Left colon (tissue), 2 donors: ENCODE measurements at regions not wholly inside any gene's neighbourhood (a gene's known extent, or its start where the extent isn't known, plus 50 kb on each side); places are given as distances from the start of the nearest gene placed in this dataset.
"Not testable (repeated sequence)": the region's sequence is repeated elsewhere in the genome, so short reads cannot be mapped to it uniquely, and the experiment has no call there.

Experiments used
- ATAC-seq: fragments of 200-7000 bp; cut with Tn5 transposase; one replicate; pipeline ENCODE4 v1.9.1; 2020; ENCODE audit warnings: mild to moderate bottlenecking, moderate library complexity
- DNase-seq, 2 donors: peaks; one replicate each; pipeline ENCODE4 v3.0.0-alpha.2; 2020
- intact Hi-C, 2 donors: fragments of 100-400 bp; cut with DNase I in 1 of 2; cut with micrococcal nuclease in 1 of 2; formaldehyde crosslinking; loops; one replicate each; pipeline versions ENCODE4 v1.11.2 to v1.14.0; 2022; cut with DNase I, micrococcal nuclease
- donor health status: DM: no; HTN: no; CAD: no.
- donor health status: DM: yes; HTN: yes; CAD: no.

DNA sequence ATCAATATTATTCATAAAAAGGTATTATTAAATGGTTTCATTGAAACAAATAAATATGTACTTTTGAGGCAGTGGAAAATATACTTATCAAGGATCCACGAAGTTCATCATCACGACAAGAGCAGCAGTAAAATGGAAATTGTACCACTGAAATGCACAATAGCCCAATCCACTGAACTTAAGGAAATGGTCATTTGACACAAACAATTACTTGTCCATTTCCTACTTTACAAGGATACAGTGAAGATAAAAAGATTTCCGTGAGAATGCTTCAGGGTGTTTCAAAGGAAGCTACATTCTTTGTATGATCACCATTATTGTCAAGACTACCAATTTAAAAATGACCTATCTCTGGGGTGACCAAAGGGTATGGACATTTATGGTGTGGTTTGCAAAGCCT lies 210.3 kb downstream of the SYK start:
- DNase-seq, result no peak
- intact Hi-C loops, result no loop called here

DNA sequence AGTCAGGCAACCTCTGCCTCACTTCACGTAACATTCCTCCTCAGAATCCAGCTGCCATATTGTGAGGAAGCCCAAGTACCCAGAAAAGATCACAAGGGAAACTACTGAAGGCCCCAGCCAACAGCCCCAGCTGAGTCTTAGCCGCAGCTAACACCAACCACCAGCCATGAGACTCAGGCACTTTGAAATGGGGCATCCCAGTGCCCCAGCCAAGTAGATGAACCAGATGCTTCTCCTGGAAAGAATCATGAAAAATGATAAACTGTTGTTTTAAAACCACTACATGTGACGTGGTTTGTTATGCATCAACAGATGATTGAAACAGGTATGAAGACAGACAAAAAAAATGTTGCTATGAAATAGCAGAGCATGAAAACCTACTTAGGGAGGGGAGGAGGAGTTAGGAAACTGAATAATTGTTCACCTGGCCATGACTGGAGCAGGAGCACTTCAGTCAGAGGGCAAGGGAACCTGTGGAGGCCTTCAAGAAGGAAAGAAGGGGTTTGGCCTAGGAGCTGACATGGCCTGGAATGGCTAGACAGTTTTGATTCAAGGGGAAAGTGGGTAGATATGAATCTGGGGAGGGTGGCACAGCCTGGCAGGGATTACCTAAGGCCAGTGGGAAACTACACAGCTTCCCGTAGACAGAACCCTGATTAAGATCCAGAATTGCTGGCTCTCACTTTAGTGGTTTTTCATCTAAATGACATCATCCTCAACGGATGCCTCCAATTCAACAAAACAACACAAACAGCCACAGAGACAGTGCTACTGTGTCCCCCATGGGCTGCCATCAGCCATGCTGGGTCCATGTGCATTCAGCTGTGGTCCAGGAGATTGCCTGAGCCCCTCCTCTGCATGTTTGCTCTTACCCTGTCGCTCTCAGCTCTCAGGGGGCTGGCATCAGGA lies 211.6 kb downstream of the SYK start:
- DNase-seq (no peak), ATAC-seq (no peak)
- intact Hi-C loops, result no loop called here

More for the DNA sequence above, 210.3 kb downstream of the SYK start:
- ATAC-seq, result no peak

DNA sequence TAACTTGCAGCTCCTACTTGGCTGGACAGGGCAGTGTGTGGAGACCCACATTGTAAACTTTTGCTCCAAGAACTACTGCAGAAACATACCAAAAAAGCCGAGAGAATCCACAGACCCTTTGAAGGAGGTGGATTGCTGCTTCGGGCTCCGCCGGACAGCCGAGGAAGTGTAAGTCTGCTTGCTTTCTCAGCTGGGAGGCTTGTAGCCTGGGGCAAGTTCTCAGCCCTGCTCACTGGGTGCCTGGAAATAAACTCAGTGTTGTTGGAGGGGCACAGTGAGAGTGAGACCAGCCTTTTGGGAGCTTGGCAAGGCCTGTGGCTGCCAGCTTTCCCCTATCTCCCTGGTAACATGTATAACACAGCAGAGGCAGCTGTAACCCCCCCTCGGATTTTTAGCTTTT lies 215.6 kb downstream of the SYK start:
- DNase-seq (no peak), ATAC-seq (no peak)
- intact Hi-C loops, result no loop called here

DNA sequence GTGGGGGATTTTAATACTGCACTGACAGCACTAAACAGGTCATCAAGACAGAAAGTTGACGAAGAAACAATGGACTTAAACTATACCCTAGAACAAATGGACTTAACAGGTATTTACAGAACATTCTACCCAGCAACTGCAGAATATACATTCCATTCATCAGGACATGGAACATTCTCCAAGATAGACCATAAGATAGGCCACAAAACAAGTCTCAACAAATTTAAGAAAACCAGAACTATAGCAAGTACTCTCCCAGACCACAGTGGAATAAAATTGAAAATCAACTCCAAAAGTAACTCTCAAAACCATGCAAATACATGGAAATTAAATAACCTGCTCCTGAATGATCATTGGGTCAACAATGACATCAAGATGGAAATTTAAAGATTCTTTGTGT lies 218.3 kb downstream of the SYK start:
- intact Hi-C loops, ATAC-seq, DNase-seq: not testable (repeated sequence)

DNA sequence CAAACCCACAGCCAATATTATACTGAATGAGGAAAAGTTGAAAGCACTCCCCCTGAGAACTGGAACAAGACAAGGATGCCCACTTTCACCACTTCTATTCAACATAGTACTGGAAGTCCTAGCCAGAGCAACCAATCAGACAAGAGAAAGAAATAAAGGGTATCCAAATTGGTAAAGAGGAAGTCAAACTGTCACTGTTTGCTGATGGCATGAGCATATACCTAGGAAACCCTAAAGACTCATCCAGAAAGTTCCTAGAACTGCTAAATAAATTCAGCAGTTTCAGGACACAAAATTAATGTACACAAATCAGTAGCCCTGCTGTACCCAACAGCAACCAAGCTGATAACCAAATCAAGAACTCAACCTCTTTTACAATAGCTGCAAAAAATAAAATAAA lies 220.0 kb downstream of the SYK start:
- DNase-seq, ATAC-seq, intact Hi-C loops: not testable (repeated sequence)

DNA sequence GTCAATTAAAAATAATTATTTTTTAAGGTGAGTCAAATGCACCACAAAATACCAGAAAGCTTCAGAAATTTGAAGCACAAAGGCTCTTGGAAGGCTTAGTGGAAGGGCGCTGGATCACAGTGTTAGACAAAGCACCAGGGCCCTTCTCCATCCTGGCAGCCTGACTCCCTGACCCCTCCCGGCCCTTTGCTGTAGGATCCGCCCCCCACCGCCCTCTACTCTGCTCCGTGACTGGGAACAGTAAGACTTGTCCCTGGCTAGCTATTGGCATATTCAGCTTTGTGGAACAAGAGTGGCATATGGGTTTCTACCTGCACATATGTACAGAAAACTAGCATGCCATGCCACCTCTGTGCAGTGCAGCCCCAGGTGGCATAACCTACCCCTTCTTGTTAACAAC lies 222.1 kb downstream of the SYK start:
- DNase-seq, result no peak
- ATAC-seq, result no peak
- intact Hi-C loops, result no loop called here

DNA sequence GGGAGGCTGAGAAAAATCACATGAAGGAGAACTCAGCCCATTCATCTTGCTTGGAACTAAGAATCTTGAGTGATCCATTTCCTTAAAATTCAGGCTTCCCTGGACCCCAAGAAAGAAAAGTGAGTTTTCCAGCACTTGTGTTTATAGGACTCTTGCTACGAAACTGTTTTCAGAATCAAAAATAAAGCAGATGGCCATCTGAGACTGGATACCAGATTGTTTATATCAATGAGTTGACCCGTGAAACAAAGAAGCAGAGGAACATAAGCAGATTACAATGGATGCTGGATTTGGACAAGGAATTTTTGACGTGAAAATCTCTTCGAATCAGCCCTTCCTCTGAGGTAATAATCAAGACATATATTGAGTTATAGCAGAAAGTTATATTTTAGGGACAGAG lies 223.2 kb downstream of the SYK start:
- intact Hi-C loops, result no loop called here
- DNase-seq (no peak), ATAC-seq (no peak)

DNA sequence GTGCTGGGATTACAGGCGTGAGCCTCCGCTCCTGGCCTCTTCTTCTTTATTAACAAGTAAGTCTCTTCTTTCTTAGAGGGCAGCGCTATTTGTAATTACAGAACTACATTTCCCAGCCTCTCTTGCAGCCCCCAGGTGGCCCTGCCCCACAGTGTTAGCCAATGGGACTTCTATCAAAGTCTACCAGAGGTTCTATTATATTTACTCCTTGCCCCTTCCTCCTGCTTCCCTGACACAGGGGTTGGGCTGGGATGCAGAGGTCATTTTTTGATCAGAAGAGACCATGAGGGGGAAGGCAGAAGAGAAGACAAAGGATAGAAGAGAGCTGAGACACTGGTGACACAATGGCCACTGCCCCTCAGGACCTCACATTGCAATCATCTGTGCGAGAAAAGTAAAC lies 224.2 kb downstream of the SYK start:
- DNase-seq (no peak), ATAC-seq (no peak)
- intact Hi-C loops, result no loop called here

DNA sequence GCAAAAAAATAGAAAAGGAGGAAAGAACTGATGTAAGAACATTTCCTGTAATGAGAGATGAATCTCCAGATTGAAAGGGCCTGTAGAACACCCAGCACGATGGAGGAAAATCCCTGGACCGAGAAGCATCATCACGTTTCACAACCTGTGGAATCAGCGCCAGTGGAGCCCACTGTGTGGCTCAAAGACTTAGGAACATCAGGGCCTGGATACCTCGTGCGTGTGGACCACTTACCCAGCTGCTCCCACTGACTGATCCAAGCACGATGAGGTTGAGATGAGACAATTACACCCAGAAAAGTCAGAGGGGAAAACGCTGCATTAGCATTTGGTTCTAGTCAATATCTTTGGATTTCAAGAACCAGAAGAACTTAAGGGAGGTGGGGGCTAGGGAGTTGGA lies 224.6 kb downstream of the SYK start:
- no peak for ATAC-seq
- intact Hi-C loops, result no loop called here
- no peak for DNase-seq

DNA sequence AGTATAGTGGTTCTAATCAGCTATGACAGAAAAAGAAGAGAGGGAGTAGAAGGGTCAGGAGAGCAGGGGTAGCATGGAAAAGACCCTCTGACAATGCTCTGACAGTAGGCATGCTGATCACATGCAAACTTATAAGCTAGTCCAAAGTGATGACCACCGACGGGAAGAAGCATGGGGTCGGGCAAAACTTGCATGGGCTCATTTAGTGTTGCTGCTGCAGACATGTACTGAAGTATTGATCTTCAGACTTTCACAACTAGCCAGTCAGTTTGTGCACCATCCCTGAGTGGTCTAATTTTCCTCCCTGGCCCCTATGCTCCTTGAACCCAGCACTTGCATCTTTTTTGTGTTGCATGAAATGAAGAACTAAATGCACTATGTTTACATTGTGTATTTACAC lies 225.4 kb downstream of the SYK start:
- DNase-seq (no peak), ATAC-seq (no peak)
- intact Hi-C loops, result no loop called here

DNA sequence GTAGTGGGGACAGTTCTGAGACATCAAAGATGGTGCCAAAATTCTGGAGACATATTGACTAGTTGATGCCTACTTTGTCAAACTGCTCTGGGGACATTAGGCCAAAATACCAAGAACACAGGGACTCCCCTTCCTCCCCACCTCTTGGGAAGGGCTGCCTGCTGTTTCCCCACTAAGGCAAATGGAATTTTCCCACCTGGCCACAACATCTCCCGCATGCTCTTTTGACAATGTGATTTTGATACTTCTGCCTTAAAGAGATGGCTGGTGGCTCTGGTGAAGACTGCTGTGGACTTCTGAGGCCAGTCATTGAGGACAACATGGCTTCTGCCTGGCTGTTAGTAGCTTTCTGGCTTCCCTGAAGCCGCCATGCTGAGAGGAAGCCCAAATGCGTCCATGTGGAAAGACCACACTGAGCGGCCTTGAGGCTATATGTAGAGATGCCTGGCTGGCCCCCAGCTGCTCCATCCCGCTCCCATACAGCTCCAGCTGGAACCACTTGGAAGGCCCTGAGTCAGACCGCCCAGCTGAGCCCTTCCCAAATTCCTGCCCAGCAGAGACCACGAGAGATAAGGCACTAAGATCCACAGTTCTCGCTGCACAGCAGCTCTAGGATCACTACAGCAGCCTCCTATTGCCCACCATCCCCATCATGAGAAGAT lies 226.7 kb downstream of the SYK start:
- intact Hi-C loops, result no loop called here
- ATAC-seq (no peak), DNase-seq (no peak)

DNA sequence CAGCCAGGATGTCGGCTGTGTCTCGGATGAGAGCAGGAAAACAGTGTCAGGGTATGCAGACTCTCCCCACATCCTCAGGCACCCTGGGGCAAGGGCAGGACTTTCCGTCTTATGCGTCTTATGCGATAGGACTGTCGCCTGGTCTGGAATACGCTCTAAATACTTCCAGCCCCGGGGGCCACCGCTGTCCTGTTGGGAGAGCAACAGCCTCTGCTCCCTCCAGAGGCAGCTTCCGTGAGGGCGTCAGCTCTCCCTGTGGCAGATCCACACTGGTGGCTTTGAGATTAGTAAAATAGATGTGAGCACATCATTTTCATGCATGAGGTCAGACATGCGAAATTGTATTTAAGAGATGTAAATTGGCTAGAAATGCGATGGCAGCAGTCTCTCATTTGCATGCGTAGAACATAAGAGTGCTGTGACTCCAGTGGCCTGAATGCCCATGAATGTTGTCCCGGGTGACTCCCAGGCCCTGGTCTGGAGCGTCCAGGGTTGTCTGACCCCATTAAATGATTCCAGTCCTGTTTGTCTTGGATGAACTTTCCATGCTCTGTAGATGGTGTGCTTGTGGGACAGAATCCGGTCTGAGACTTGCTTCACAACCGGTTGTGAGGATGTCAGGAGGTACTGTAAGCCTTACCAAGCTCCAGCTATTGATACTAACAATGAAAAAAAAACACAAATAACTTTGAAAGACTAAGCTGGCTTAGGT lies 228.2 kb downstream of the SYK start:
- intact Hi-C loops, result no loop called here
- ATAC-seq (no peak), DNase-seq (no peak)

DNA sequence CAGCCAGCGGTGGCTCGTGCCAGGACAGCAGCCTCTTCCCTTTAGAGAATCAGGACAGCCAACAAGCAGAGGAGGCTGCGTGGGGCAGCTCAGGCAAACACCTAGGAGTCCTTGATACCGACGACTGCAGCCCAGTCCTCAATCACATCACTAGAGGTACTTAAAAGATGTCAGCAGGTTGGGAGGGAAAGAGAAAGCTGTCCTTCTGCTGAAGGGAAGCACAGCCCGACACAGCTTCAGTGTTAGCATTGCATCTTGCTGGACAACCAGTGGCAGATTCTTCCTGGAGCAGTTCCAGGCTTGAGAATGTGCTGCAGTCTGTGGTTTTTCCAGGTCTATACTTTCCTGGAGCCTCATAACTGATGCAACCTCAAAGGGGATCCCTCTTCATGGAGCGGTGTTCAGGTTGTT lies 230.5 kb downstream of the SYK start:
- DNase-seq (no peak), ATAC-seq (no peak)
- intact Hi-C loops, result no loop called here

DNA sequence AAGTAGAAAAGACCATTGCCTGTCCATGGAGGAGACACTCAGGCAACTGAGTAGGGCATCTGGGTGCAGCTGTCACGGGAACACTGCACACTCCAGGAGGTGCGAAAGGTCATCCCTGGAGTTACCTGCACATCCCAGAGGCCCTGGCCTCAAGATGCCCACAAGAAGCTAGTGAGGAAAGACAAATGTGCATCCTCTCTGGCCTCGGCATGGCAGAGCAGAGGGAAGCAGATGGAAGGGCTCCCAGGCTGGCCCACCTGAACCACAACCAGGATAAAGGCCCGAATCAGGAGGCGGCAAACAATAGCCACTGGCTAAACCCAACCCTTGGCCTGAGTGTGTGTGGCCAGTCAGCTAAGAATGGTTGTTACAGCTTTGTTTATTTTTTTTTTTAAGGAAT lies 231.7 kb downstream of the SYK start:
- DNase-seq (no peak), ATAC-seq (no peak)
- intact Hi-C loops, result no loop called here

DNA sequence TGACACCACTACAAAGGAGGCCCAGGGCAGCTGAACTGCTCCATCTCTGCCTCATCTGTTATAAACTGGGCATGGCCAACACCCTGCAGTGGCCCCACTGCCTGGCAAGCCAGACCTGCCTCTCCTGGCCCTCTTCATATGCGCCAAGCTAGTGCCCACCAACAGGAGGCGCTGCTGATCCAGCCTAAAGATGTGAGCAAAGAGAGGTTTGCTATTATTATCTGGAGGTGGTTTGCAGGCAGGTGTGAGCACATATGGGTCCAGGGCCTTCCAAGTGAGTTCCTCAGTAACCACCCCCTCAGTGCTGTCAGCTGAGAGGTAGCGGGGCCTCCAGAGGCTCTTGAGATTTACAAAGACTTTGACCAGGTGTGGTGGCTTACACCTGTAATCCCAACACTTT lies 232.2 kb downstream of the SYK start:
- intact Hi-C loops, result no loop called here
- DNase-seq, result peak in 1 of 2 donors; percentile 55
- ATAC-seq, result no peak

DNA sequence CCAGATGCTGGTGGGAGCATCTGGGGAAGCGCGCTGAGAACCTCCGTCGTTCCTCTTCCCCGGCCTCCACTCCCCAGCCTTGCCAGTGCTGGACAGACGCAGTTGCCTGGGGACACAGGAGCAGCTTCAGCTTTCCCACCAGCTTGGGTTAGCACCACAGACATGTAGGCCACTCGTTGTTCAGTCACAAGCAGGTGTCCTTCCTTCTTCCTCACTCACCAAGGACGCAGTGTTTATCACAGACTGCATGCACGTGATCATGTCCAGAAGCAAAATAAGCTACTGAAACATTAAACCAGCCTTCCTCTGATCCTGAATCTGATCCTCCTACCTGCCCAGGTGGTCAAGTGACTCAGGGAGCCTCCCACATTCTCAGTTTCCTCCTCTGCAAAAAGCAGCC lies 232.9 kb downstream of the SYK start:
- DNase-seq, result no peak
- intact Hi-C loops, result no loop called here
- ATAC-seq, result no peak

DNA sequence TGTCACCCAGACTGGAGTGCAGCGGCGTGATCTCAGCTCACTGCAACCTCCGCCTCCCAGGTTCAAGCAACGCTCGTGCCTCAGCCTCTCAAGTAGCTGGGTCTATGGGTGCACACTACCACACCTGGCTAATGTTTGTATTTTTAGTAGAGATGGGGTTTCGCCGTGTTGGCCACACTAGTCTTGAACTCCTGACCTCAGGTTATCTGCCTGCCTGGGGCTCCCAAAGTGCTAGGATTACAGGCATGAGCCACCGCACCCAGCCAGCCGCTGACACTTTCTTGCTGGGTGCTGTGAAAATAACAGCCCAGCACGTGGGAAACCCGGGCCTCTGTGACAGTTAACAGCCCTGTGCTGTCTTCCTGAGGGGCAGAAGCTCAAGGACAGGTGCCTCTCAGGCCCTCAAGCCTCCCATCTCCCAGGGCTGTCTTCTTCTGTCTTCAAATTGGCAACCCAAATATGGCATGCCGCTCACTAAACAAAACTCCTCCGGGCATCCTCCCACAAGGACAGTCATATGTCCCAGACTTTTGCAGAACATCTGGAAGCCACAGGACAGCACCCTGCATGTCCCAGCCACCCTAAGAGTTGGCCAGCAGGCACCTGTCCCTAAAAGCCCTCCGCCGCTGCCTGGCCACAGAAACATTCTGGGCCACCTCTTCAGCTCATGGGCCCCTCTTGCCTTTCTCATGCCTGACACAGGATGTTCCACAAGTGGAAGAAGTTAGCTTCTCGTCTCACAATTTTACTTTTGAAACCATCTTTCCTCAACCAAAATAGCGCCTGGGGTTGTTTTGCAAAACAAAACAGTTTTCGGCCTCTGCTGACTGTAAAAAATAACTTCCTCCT lies 233.6 kb downstream of the SYK start:
- intact Hi-C loops, result loop anchor here in 1 of 2 donors (5.0 kb wide), 1 partner anchor 392 kb away; no protein-coding TSS in a partner anchor
- ATAC-seq, result no peak
- no peak for DNase-seq

DNA sequence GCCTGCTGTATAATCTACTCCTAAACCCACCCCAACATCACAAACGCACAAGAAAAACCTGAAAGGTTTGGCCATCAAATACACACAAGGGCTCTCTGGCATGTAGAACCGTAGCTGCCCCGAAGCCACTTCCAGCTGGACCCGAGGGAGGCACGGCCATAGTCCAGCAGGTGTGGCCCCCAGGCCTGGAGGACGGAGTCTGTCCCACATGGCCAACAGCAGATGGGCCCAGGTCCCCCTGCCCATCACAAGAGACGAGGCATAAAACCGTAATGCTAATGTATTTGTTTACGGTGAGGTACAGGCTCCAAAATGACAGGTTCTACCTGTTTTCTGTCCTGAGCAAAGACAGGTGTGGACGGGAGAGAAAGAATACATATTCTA lies 234.2 kb downstream of the SYK start:
- intact Hi-C loops, result loop anchor here in 1 of 2 donors (5.0 kb wide), 1 partner anchor 391 kb away; no protein-coding TSS in a partner anchor
- DNase-seq, result no peak
- no peak for ATAC-seq

DNA sequence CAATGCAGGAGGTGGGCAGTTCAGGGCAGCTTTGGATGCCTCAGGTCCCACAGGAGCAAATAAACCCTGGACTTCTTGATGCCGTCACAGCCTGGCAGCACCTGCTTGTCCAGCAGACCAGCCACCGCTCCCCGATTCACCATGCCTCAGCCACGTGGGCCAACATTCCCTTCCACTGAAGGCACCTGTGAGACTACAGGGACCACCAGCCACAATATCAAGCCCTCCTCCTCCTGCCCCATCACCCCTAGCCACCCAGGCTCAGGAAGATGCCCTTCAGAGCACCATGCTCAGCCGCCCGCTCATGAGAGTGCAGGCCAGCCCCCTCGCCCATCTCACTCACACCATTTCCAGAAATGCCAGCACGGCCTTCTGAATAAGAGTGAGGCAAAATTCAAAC lies 234.7 kb downstream of the SYK start:
- DNase-seq (no peak), ATAC-seq (no peak)
- intact Hi-C loops, result loop anchor here in 1 of 2 donors (5.0 kb wide), 1 partner anchor 391 kb away; no protein-coding TSS in a partner anchor
